GM23248 (cell line): ENCODE measurements at regions not wholly inside any gene's neighbourhood (a gene's known extent, or its start where the extent isn't known, plus 50 kb on each side); places are given as distances from the start of the nearest gene placed in this dataset.

Experiments
- DNase-seq: peaks from one replicate; pipeline ENCODE4 v3.0.0-alpha.2; 2015
- H2AFZ ChIP-seq: fragments of 200-600 bp; sonication (generic); 2 replicates; pipeline ENCODE4 v1.6.1; 2016; ENCODE audit warnings: antibody characterized with exemption
- H3F3A ChIP-seq: fragments of 200-600 bp; sonication (generic); 2 replicates; pipeline ENCODE4 v1.6.1; 2016; ENCODE audit warnings: mild to moderate bottlenecking, antibody characterized with exemption, mixed run types; ENCODE audit not compliant: insufficient read depth
- H3K27ac ChIP-seq: fragments of 200-600 bp; sonication (generic); 2 replicates; pipeline ENCODE4 v1.5.1; 2016; ENCODE audit warnings: mild to moderate bottlenecking
- H3K27me3 ChIP-seq: fragments of 200-600 bp; sonication (generic); replicated peaks from 2 replicates; pipeline ENCODE4 v1.6.1; 2016; ENCODE audit warnings: mild to moderate bottlenecking; ENCODE audit not compliant: insufficient read depth
- H3K36me3 ChIP-seq: fragments of 200-600 bp; sonication (generic); 2 replicates; pipeline ENCODE4 v1.6.1; 2016; ENCODE audit warnings: low read depth, mild to moderate bottlenecking
- H3K4me1 ChIP-seq: fragments of 200-600 bp; sonication (generic); 2 replicates; pipeline ENCODE4 v1.6.1; 2016; ENCODE audit warnings: mild to moderate bottlenecking; ENCODE audit not compliant: insufficient read depth
- H3K4me2 ChIP-seq: fragments of 200-600 bp; sonication (generic); one replicate; pipeline ENCODE4 v1.6.1; 2016; ENCODE audit warnings: mild to moderate bottlenecking; ENCODE audit not compliant: unreplicated experiment
- H3K4me3 ChIP-seq: fragments of 200-600 bp; sonication (generic); 2 replicates; pipeline ENCODE4 v1.5.1; 2016; ENCODE audit warnings: mild to moderate bottlenecking
- H3K79me2 ChIP-seq: fragments of 200-600 bp; sonication (generic); 2 replicates; pipeline ENCODE4 v1.6.1; 2016; ENCODE audit warnings: mild to moderate bottlenecking; ENCODE audit not compliant: insufficient read depth
- H3K9ac ChIP-seq: fragments of 200-600 bp; sonication (generic); 2 replicates; pipeline ENCODE4 v1.6.1; 2016; ENCODE audit warnings: mild to moderate bottlenecking
- H3K9me2 ChIP-seq: fragments of 200-600 bp; sonication (generic); 2 replicates; pipeline ENCODE4 v1.6.1; 2016; ENCODE audit warnings: mixed run types, mild to moderate bottlenecking, moderate library complexity; ENCODE audit not compliant: insufficient read depth
- H3K9me3 ChIP-seq: fragments of 200-600 bp; sonication (generic); one replicate; pipeline ENCODE4 v1.6.1; 2017; ENCODE audit warnings: low read depth
- H4K20me1 ChIP-seq: fragments of 200-600 bp; sonication (generic); 2 replicates; pipeline ENCODE4 v1.6.0; 2016; ENCODE audit not compliant: insufficient read depth
- EZH2 ChIP-seq: fragments of 200-600 bp; sonication (generic); IDR thresholded peaks from 2 replicates; pipeline ENCODE4 v1.6.1; 2018; ENCODE audit warnings: antibody characterized with exemption, mild to moderate bottlenecking; ENCODE audit not compliant: insufficient read depth, poor library complexity, severe bottlenecking
- EZH2phosphoT487 ChIP-seq: fragments of 200-600 bp; sonication (generic); IDR thresholded peaks from 2 replicates; pipeline ENCODE4 v1.6.1; 2018; ENCODE audit warnings: antibody characterized with exemption, moderate library complexity, mild to moderate bottlenecking, low read depth; ENCODE audit not compliant: insufficient read depth
- WGBS, 2 experiments: methylation state at CpG; one replicate each; pipeline ENCODE4 v1.1.6; 2015 to 2017; ENCODE audit warnings: low lambda C conversion rate in 2 of 2, low coverage in 1 of 2; ENCODE audit errors: missing lambda C conversion rate in 2 of 2; 5-methylcytosine and 5-hydroxymethylcytosine counted together
- in situ Hi-C: fragments of 300-500 bp; cut with MboI; formaldehyde crosslinking; loops from 2 replicates; pipeline ENCODE4 v1.15.0; 2020

DNA sequence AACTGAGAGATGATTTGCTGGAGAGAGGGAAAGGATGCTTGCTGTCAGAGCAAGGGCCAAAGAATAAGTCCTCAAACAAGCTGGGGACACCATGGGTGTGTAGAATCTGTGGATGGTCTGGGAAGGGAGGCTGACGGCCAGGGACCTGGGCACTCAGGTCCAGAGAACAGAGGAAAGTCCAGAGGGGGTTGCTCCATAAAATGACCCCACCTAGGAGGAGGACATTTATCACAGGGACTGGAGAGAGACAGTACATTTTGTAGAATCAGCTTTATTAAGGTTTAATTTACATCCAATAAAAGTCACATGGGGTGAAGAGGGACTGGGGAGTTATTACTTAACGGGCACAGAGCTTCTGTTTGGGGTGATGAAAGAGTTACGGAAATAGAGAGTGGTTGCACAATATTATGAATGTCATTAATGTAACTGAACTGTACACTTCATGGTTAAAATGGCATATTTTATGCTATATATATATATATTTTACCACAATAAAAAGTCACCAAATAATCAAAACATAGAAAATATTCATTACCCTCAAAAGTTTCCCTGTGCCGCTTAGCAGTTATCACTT, 73.0 kb upstream of the ABCD3 start:
- H3K9ac ChIP-seq: no peak overlapping the region
- H2AFZ ChIP-seq: no peak overlapping the region
- H3K4me2 ChIP-seq: no peak overlapping the region
- H3K4me1 ChIP-seq: no peaks in the 10 kb centered on the region
- no peaks in the 10 kb centered on the region for H4K20me1 ChIP-seq
- no peak overlapping the region for H3K4me3 ChIP-seq
- no peaks in the 10 kb centered on the region for H3K9me2 ChIP-seq
- WGBS, 2 experiments: 67 to 73% methylated on average over 4 of the region's 4 CpGs
- H3K27me3 ChIP-seq: 0 out of 2 replicates have a peak, but pooled peaks cover 12% of the 10 kb centered on the region
- TF ChIP-seq EZH2phosphoT487: no peak
- no peak for TF ChIP-seq EZH2
- no peak for DNase-seq
- no peaks in the 10 kb centered on the region for H3K79me2 ChIP-seq
- H3K9me3 ChIP-seq: no peaks in the 10 kb centered on the region
- H3F3A ChIP-seq: no peaks in the 10 kb centered on the region
- no peak overlapping the region for H3K27ac ChIP-seq
- in situ Hi-C loops: loop anchor here (25.0 kb wide), 1 partner anchor 458 kb away; the partner anchor contains the start of gene DNTTIP2
- no peaks in the 10 kb centered on the region for H3K36me3 ChIP-seq

DNA sequence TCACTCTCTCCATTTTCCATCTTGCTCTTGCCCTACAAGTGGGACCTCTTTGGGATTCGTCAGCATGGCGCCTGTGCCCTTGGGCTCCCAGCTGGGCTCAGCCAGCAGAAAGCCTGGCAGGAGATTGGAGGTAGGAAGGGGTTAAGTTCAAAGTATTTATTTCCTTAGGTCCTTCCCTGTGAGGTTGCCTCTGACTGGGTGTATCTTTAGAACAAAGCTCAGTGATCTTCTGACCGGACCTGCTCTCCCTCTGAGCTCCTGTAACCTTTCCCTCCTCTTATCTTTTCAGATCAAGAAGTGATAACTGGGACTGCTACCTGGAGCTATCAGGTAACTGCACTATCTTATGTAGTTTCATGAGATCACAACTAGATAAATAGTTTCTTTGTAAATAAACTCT, 75.8 kb upstream of the ABCD3 start:
- WGBS, 2 experiments: 51 to 58% methylated on average over 3 of the region's 3 CpGs
- DNase-seq: no peak
- TF ChIP-seq EZH2phosphoT487 (no peak), EZH2 (no peak)
- H3K4me1 ChIP-seq: no peaks in the 10 kb centered on the region
- H4K20me1 ChIP-seq: no peaks in the 10 kb centered on the region
- no peaks in the 10 kb centered on the region for H3F3A ChIP-seq
- H3K9me3 ChIP-seq: no peaks in the 10 kb centered on the region
- in situ Hi-C loops: loop anchor here (25.0 kb wide), 1 partner anchor 455 kb away; the partner anchor contains the start of gene DNTTIP2
- no peak overlapping the region for H3K27ac ChIP-seq
- H3K9ac ChIP-seq: no peak overlapping the region
- no peak overlapping the region for H3K4me3 ChIP-seq
- no peaks in the 10 kb centered on the region for H3K36me3 ChIP-seq
- no peak overlapping the region for H3K4me2 ChIP-seq
- H3K79me2 ChIP-seq: no peaks in the 10 kb centered on the region
- H3K27me3 ChIP-seq: 0 out of 2 replicates have a peak, but pooled peaks cover 4% of the 10 kb centered on the region
- no peak overlapping the region for H2AFZ ChIP-seq
- no peaks in the 10 kb centered on the region for H3K9me2 ChIP-seq

DNA sequence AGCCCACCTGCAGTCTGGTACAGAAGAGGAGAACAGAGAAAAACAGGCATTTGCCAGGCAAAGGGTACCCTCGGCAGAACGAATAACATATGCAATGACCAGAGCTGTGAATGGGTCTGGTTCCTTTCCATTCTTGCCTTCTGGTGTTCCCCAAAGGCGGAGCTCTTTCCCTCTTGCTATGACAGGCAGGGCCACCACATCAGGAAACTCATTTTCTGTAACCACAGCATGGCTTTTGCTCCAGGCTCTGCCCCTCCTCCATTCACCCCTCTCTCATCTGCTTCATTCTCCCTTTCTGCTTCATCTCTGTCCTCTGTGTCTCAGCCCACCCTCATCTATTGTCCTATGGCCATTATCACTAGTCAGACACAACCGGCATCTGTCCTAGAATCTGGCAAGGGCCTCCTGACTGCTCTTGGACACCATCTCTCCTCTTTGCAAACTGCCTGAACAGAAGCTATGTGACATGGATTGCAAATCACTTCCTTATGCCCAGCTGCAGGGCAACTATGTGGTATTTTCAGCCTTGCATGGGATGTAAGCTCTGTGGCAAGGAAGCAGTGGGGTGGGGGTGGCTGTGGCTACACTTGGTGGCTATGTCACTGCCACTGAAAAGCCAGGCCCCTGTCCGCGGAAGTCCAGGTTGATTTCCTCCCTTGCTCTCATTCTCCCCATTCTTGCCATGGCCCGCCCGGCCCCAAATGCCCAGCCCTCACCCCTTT, 78.8 kb upstream of the ABCD3 start:
- no peak for TF ChIP-seq EZH2phosphoT487
- TF ChIP-seq EZH2: no peak
- no peak overlapping the region for H2AFZ ChIP-seq
- H3K9me3 ChIP-seq: no peaks in the 10 kb centered on the region
- H3K79me2 ChIP-seq: no peaks in the 10 kb centered on the region
- no peak overlapping the region for H3K27ac ChIP-seq
- H3K4me2 ChIP-seq: no peak overlapping the region
- H3K9me2 ChIP-seq: no peaks in the 10 kb centered on the region
- H3K9ac ChIP-seq: no peak overlapping the region
- 0 out of 2 replicates have a peak, but pooled peaks cover 4% of the 10 kb centered on the region for H3K27me3 ChIP-seq
- no peak overlapping the region for H3K4me3 ChIP-seq
- in situ Hi-C loops: loop anchor here (5.0 to 25.0 kb wide), 2 partner anchors 277 to 452 kb away; partner anchors contain the start of gene DNTTIP2
- no peaks in the 10 kb centered on the region for H3K36me3 ChIP-seq
- H4K20me1 ChIP-seq: no peaks in the 10 kb centered on the region
- WGBS, 2 experiments: 75 to 78% methylated on average over 6 to 8 of the region's 8 CpGs
- DNase-seq: no peak
- peaks cover 14% of the 10 kb centered on the region for H3K4me1 ChIP-seq
- peaks cover 12% of the 10 kb centered on the region for H3F3A ChIP-seq

GRCh38 chr1:94336991-94337390, 81.2 kb upstream of the ABCD3 start:
- no peak overlapping the region for H3K4me3 ChIP-seq
- H3K9ac ChIP-seq: no peak overlapping the region
- DNase-seq: no peak
- H3K4me2 ChIP-seq: no peak overlapping the region
- in situ Hi-C loops: loop anchor here (5.0 to 25.0 kb wide), 2 partner anchors 275 to 450 kb away; partner anchors contain the start of gene DNTTIP2
- no peak overlapping the region for H2AFZ ChIP-seq
- H3K36me3 ChIP-seq: no peaks in the 10 kb centered on the region
- 82 to 89% methylated on average over 4 of the region's 4 CpGs for WGBS, 2 experiments
- H3K9me3 ChIP-seq: no peaks in the 10 kb centered on the region
- H3F3A ChIP-seq: peaks cover 21% of the 10 kb centered on the region
- no peaks in the 10 kb centered on the region for H4K20me1 ChIP-seq
- no peaks in the 10 kb centered on the region for H3K9me2 ChIP-seq
- no peaks in the 10 kb centered on the region for H3K27me3 ChIP-seq
- H3K4me1 ChIP-seq: peaks cover 34% of the 10 kb centered on the region
- no peaks in the 10 kb centered on the region for H3K79me2 ChIP-seq
- no peak overlapping the region for H3K27ac ChIP-seq
- TF ChIP-seq EZH2phosphoT487 (no peak), EZH2 (no peak)
